Duodenal mucosa (tissue), 2 donors: ENCODE measurements at regions not wholly inside any gene's neighbourhood (a gene's known extent, or its start where the extent isn't known, plus 50 kb on each side); places are given as distances from the start of the nearest gene placed in this dataset.
"Not testable (repeated sequence)": the region's sequence is repeated elsewhere in the genome, so short reads cannot be mapped to it uniquely, and the experiment has no call there.

Experiments used
- H3K27ac ChIP-seq: one replicate; pipeline ENCODE4 v1.7.0; 2013; ENCODE audit warnings: low read depth, low read length
- H3K27me3 ChIP-seq, 2 donors: one replicate each; pipeline ENCODE4 v1.7.0; 2013; ENCODE audit warnings: low read length in 2 of 2, control low read depth in 1 of 2; ENCODE audit not compliant: insufficient read depth in 2 of 2, control insufficient read depth in 1 of 2
- H3K36me3 ChIP-seq, 2 donors: one replicate each; pipeline ENCODE4 v1.7.0; 2013; ENCODE audit warnings: low read length in 2 of 2, control low read depth in 1 of 2; ENCODE audit not compliant: insufficient read depth in 2 of 2, control insufficient read depth in 1 of 2
- H3K4me1 ChIP-seq, 2 donors: one replicate each; pipeline ENCODE4 v1.7.0; 2013; ENCODE audit warnings: low read length in 2 of 2, control low read depth in 1 of 2; ENCODE audit not compliant: insufficient read depth in 2 of 2, control insufficient read depth in 1 of 2
- H3K4me3 ChIP-seq, 2 donors: one replicate each; pipeline ENCODE4 v1.7.0; 2013; ENCODE audit warnings: low read length in 2 of 2, low read depth in 1 of 2
- H3K9ac ChIP-seq, 2 donors: one replicate each; pipeline ENCODE4 v1.7.0; 2013; ENCODE audit warnings: low read length in 2 of 2, low read depth in 1 of 2
- H3K9me3 ChIP-seq, 2 donors: one replicate each; pipeline ENCODE4 v1.7.0; 2013; ENCODE audit warnings: low read length in 2 of 2, control low read depth in 1 of 2; ENCODE audit not compliant: control insufficient read depth in 1 of 2

- H3K4me3 ChIP-seq, result no peak overlapping the region
- H3K27ac ChIP-seq, result no peak overlapping the region
- H3K27me3 ChIP-seq, result no peaks in the 10 kb centered on the region
- no peaks in the 10 kb centered on the region for H3K36me3 ChIP-seq
- no peaks in the 10 kb centered on the region for H3K4me1 ChIP-seq
- no peaks in the 10 kb centered on the region for H3K9me3 ChIP-seq
- no peak overlapping the region for H3K9ac ChIP-seq
Measured at GRCh38 chr2:126952216-126952615, 53.5 kb downstream of the TEX51 start.

DNA sequence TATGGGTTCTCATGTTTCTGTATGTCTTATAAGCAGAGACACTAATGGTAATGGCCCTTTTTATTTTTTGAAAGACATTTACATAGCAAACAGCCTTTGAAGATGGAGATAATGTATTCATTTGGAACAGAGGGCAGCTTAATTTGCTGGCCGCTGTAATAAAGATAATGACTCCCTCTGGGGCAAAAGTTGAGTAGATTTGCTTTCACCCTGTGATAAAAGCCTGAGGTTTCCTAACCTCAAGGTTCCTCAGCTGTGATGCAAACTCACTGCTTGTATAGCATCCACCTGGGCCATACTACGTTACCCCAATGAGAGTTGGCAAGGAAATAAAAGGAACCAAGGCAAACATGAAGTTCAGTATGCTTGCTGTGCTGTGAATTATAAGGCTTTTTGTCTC, 54.8 kb downstream of the TEX51 start:
- no peaks in the 10 kb centered on the region for H3K9me3 ChIP-seq
- H3K4me1 ChIP-seq, result no peaks in the 10 kb centered on the region
- no peak overlapping the region for H3K4me3 ChIP-seq
- no peaks in the 10 kb centered on the region for H3K36me3 ChIP-seq
- no peak overlapping the region for H3K9ac ChIP-seq
- no peak overlapping the region for H3K27ac ChIP-seq
- no peaks in the 10 kb centered on the region for H3K27me3 ChIP-seq

DNA sequence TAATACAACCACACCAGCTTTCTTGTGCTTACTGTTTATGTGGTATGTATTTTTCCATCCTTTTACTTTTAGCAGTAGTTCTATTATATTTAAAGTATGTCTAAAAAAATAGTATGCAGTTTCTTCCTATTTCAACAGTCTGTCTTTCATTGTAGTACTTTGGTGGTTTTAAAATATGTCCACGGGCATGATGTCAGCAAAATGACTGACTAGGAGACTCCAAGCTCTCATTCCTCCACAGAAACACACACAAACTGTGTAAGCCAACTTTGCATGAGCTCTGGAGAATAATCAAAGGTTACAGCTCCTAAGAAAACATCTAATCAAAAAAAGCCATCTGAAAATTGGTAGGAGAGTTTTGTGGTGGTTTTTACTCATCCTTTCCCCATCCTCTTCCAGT, 56.1 kb downstream of the TEX51 start:
- no peaks in the 10 kb centered on the region for H3K4me1 ChIP-seq
- H3K9me3 ChIP-seq, result no peaks in the 10 kb centered on the region
- no peak overlapping the region for H3K4me3 ChIP-seq
- no peak overlapping the region for H3K9ac ChIP-seq
- no peaks in the 10 kb centered on the region for H3K27me3 ChIP-seq
- H3K36me3 ChIP-seq, result no peaks in the 10 kb centered on the region
- H3K27ac ChIP-seq, result no peak overlapping the region

GRCh38 chr2:126956773-126957172, 58.1 kb downstream of the TEX51 start:
- not testable (repeated sequence) for H3K27ac ChIP-seq, H3K27me3 ChIP-seq, H3K36me3 ChIP-seq, H3K9ac ChIP-seq, H3K4me3 ChIP-seq, H3K4me1 ChIP-seq, H3K9me3 ChIP-seq

- Histone ChIP-seq H3K27me3 (no peaks in the 10 kb centered on the region), H3K9ac (no peak overlapping the region), H3K27ac (no peak overlapping the region), H3K9me3 (no peaks in the 10 kb centered on the region), H3K4me1 (no peaks in the 10 kb centered on the region), H3K36me3 (no peaks in the 10 kb centered on the region), H3K4me3 (no peak overlapping the region)
Measured at GRCh38 chr2:126963390-126963789, 64.7 kb downstream of the TEX51 start.

- Histone ChIP-seq H3K4me1 (no peaks in the 10 kb centered on the region), H3K27me3 (peaks cover 7 to 9% of the 10 kb centered on the region in 2 donors), H3K27ac (no peak overlapping the region), H3K9me3 (no peaks in the 10 kb centered on the region), H3K36me3 (no peaks in the 10 kb centered on the region), H3K9ac (no peak overlapping the region), H3K4me3 (no peak overlapping the region)
Measured at GRCh38 chr2:126966601-126967000, 67.9 kb downstream of the TEX51 start.

- H3K4me1 ChIP-seq, result peaks cover 3 to 4% of the 10 kb centered on the region in 2 donors
- H3K9me3 ChIP-seq, result no peaks in the 10 kb centered on the region
- no peak overlapping the region for H3K27ac ChIP-seq
- no peak overlapping the region for H3K9ac ChIP-seq
- H3K4me3 ChIP-seq, result no peak overlapping the region
- H3K36me3 ChIP-seq, result no peaks in the 10 kb centered on the region
- peaks cover 7 to 9% of the 10 kb centered on the region in 2 donors for H3K27me3 ChIP-seq
Measured at GRCh38 chr2:126970583-126970982, 71.9 kb downstream of the TEX51 start.

DNA sequence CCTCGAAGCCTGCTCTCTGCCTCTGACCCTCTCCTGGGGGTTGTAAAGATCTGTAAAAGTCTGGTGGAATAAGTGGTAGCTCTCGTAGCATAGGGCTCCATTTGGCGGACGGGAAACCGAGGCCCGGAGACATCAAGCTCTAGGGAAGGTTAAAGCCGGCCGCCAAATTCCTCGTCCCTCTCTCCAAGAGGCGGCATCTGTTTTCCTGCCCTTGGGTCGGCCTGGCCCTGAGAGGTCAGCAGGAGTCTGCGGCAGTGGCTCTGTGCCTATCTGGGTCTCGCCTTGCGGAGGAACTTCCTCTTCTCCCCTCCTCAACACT, 72.4 kb downstream of the TEX51 start:
- H3K4me1 ChIP-seq, result peaks cover 3 to 4% of the 10 kb centered on the region in 2 donors
- no peak overlapping the region for H3K27ac ChIP-seq
- no peaks in the 10 kb centered on the region for H3K36me3 ChIP-seq
- no peak overlapping the region for H3K9ac ChIP-seq
- no peak overlapping the region for H3K4me3 ChIP-seq
- peaks cover 7 to 9% of the 10 kb centered on the region in 2 donors for H3K27me3 ChIP-seq
- no peaks in the 10 kb centered on the region for H3K9me3 ChIP-seq

- H3K9ac ChIP-seq, result peak overlapping the region; percentile 53 to 69
- no peaks in the 10 kb centered on the region for H3K9me3 ChIP-seq
- no peaks in the 10 kb centered on the region for H3K36me3 ChIP-seq
- peak overlapping the region; percentile 67 to 70 for H3K4me3 ChIP-seq
- H3K27me3 ChIP-seq, result peaks cover 7 to 9% of the 10 kb centered on the region in 2 donors
- peaks cover 3 to 4% of the 10 kb centered on the region in 2 donors for H3K4me1 ChIP-seq
- no peak overlapping the region for H3K27ac ChIP-seq
Measured at GRCh38 chr2:126971481-126972278, 73.0 kb downstream of the TEX51 start.

DNA sequence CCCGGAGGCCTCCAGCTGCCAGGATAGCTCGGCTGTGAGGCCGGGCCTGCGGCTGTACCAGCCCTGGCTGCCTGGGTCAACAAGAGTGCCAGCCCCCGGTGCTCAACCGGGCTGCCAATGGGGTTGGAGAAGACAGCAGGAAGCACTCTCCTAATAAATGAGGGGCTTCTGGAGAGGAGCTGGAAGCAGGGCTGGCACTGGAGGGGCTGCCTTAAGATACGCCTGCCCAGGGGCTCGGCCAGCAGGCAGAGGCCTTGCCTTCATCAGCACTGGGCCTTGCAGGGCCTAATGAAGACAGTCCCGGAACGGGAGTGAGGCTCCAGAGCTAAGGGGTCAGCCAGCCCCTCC, 73.6 kb downstream of the TEX51 start:
- H3K4me3 ChIP-seq, result no peak overlapping the region
- peaks cover 7 to 9% of the 10 kb centered on the region in 2 donors for H3K27me3 ChIP-seq
- H3K4me1 ChIP-seq, result peaks cover 3 to 4% of the 10 kb centered on the region in 2 donors
- H3K9ac ChIP-seq, result peak overlapping the region in 1 of 2 donors; percentile 53
- no peak overlapping the region for H3K27ac ChIP-seq
- no peaks in the 10 kb centered on the region for H3K9me3 ChIP-seq
- H3K36me3 ChIP-seq, result no peaks in the 10 kb centered on the region
